Epithelial cell of proximal tubule (primary cell): ENCODE measurements at regions not wholly inside any gene's neighbourhood (a gene's known extent, or its start where the extent isn't known, plus 50 kb on each side); places are given as distances from the start of the nearest gene placed in this dataset.

ENCODE experiments used
- DNase-seq: peaks from one replicate; pipeline ENCODE4 v3.0.0-alpha.2; 2011; ENCODE audit warnings: low read depth
- H3K4me3 ChIP-seq: 2 replicates; pipeline ENCODE4 v1.5.1; 2011; ENCODE audit warnings: low read depth, mild to moderate bottlenecking, low read length
- CTCF ChIP-seq: conservative IDR thresholded peaks from 2 replicates; pipeline ENCODE4 v1.5.1; 2012; ENCODE audit warnings: low read depth, mild to moderate bottlenecking, low read length

GRCh38 chr21:35738347-35738961 lies 321.9 kb downstream of the SETD4 start:
- DNase-seq = no peak
- TF ChIP-seq CTCF = no peak
- H3K4me3 ChIP-seq = no peak overlapping the region

GRCh38 chr21:35737899-35738346 lies 322.4 kb downstream of the SETD4 start:
- H3K4me3 ChIP-seq = no peak overlapping the region
- no peak for TF ChIP-seq CTCF
- DNase-seq = peak; percentile 53

- H3K4me3 ChIP-seq = no peak overlapping the region
- no peak for TF ChIP-seq CTCF
- DNase-seq = no peak
These were observed 322.9 kb downstream of the SETD4 start for GRCh38 chr21:35737449-35737848.

- no peak for TF ChIP-seq CTCF
- H3K4me3 ChIP-seq = no peak overlapping the region
- no peak for DNase-seq
These were observed 327.5 kb downstream of the SETD4 start for GRCh38 chr21:35732788-35733187.

- H3K4me3 ChIP-seq = no peak overlapping the region
- TF ChIP-seq CTCF = peak; percentile 7
- no peak for DNase-seq
These were observed 330.0 kb downstream of the SETD4 start for GRCh38 chr21:35730325-35730724.

GRCh38 chr21:35727830-35728229 lies 332.5 kb downstream of the SETD4 start:
- no peak for DNase-seq
- no peak for TF ChIP-seq CTCF
- no peak overlapping the region for H3K4me3 ChIP-seq

- no peak overlapping the region for H3K4me3 ChIP-seq
- DNase-seq = no peak
- no peak for TF ChIP-seq CTCF
These were observed 336.2 kb downstream of the SETD4 start for GRCh38 chr21:35724156-35724555.
